ENCODE measurements at regions not wholly inside any gene's neighbourhood (a gene's known extent, or its start where the extent isn't known, plus 50 kb on each side); places are given as distances from the start of the nearest gene placed in this dataset.

DNA sequence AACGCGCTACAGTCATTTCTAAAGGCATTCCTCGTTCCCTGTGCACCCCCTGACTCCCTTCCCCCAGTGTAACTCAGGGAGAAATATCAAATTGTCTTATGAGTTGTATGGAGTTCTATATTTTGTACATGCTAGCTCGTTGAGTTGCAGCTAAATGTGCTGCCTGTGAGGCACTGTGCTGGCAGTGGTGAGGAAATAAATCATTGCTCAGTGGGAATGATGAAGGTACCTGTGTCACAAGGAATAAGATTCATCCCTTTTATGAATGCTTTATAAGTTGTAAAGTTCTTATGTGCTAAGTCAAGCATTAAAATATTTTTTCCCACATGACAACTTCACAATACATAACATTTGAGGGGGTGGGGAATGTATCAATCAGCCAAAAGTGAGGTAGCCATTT is 939.6 kb upstream of the CRIM1 start:
- DNase-seq (ENCODE audit: extremely low spot score, insufficient read length, low read depth) (no peak), FAIRE-seq (no peak)

GRCh38 chr2:35415282-35415681 is 940.3 kb upstream of the CRIM1 start:
- FAIRE-seq (no peak), DNase-seq (ENCODE audit: extremely low spot score, insufficient read length, low read depth) (no peak)

- FAIRE-seq (no peak), DNase-seq (ENCODE audit: extremely low spot score, insufficient read length, low read depth) (no peak)
Measured at GRCh38 chr2:35410431-35411061, 945.0 kb upstream of the CRIM1 start.

DNA sequence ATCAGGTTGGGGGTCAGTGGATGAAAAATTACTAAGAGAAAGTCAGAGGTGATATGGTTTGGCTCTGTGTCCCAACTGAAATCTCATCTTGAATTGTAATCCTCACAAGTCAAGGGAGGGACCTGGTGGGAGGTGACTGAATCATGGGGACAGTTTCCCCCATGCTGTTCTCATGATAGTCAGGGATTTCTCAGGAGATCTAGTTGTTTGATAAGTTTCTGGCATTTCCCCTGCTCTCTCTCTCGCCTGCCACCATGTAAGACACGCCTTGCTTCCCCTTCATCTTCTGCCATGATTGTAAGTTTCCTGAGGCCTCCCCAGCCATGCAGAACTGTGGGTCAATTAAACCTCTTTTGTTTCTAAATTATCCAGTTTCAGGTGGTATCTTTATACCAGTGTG is 945.8 kb upstream of the CRIM1 start:
- DNase-seq (ENCODE audit: extremely low spot score, insufficient read length, low read depth) (no peak), FAIRE-seq (no peak)

DNA sequence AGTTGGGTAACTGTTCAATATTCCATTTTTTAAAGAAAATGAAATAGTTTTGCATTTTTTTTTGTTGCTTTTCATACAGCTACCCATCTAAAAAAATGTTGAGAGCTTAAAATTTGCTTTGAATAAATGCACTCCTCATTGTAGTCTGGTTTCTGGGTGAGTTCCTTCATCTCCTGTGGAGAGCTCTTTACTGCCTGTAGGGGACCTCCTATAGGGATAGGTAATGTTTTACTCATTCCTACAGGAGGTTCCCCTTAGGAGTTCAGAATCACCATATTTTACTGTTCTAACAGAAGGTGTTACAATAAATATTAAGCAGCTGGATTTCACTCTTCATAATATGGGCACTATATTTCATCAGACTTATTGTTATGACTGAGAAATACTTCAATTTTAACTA is 947.3 kb upstream of the CRIM1 start:
- DNase-seq (ENCODE audit: extremely low spot score, insufficient read length, low read depth) = no peak
- no peak for FAIRE-seq

GRCh38 chr2:35391736-35392442 is 963.7 kb upstream of the CRIM1 start:
- DNase-seq (ENCODE audit: extremely low spot score, insufficient read length, low read depth) (no peak), FAIRE-seq (no peak)

- FAIRE-seq = no peak
- DNase-seq (ENCODE audit: extremely low spot score, insufficient read length, low read depth) = no peak
Measured at GRCh38 chr2:35378791-35379190, 976.8 kb upstream of the CRIM1 start.

GRCh38 chr2:35374845-35375244 is 980.7 kb upstream of the CRIM1 start:
- FAIRE-seq (no peak), DNase-seq (ENCODE audit: extremely low spot score, insufficient read length, low read depth) (no peak)

- FAIRE-seq = no peak
- DNase-seq (ENCODE audit: extremely low spot score, insufficient read length, low read depth) = no peak
Measured at GRCh38 chr2:35365859-35366258, 989.7 kb upstream of the CRIM1 start.

GRCh38 chr2:35356332-35356731 is 999.2 kb upstream of the CRIM1 start:
- FAIRE-seq = no peak
- no peak for DNase-seq (ENCODE audit: extremely low spot score, insufficient read length, low read depth)

DNA sequence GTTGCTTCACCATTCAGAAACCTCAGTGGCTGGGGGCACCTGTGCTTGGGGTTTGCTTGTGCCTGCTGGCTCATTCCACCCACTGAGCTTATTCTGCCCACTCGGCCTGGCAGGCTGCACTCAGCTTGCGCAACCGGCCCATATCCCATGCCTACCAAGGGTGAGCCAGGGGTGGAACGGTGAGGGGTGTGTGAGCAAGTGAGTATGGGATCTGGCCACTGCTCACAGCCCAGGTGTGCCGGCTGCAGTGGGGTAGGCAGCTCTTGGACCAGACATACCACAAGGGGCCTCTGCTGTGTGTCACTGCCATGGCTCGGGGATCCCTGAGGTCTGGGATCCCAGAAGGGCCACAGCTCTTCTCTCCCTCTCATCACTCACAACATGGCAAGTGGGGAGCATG is 1000.5 kb upstream of the CRIM1 start:
- DNase-seq (ENCODE audit: extremely low spot score, insufficient read length, low read depth) = no peak
- no peak for FAIRE-seq

DNA sequence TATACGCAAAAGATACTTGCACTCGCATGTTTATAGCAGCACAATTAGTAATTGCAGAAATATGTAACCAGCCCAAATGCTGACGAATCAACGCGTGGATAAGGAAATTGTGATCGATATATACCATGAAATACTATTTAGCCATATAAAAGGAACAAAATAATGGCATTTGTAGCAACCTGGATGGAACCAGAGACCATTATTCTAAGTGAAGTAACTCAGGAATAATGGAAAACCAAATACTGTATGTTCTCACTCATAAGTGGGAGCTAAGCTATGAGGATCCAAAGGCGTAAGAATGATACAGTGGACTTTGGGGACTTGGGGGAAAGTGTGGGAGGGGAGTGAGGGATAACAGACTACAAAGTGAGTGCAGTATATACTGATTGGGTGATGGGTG is 1008.0 kb upstream of the CRIM1 start:
- FAIRE-seq (no peak), DNase-seq (ENCODE audit: extremely low spot score, insufficient read length, low read depth) (no peak)

- DNase-seq (ENCODE audit: extremely low spot score, insufficient read length, low read depth) = no peak
- FAIRE-seq = no peak
Measured at GRCh38 chr2:35343135-35343534, 1012.4 kb upstream of the CRIM1 start.

- DNase-seq (ENCODE audit: extremely low spot score, insufficient read length, low read depth) = no peak
- no peak for FAIRE-seq
Measured at GRCh38 chr2:35339211-35339610, 1016.4 kb upstream of the CRIM1 start.

GRCh38 chr2:35337922-35338321 is 1017.7 kb upstream of the CRIM1 start:
- no peak for DNase-seq (ENCODE audit: extremely low spot score, insufficient read length, low read depth)
- no peak for FAIRE-seq

DNA sequence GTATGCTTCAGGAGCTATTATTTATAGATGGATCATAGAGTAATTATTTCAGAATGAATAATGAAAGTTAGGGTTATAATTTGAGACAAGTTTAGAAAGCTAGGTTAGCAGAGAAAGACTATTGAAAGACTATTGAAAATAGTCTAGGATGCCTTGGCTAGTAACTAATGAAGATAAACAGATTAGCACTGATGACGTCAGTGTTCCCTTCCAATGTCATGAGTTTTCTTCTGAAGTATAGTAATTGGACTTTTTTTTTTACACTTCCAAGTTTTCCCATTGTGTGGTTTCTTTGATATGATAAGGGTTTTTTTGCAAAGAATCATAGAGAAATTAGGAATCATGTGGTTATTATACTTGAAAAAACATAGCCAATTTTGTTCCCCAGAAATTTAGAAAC is 1041.5 kb upstream of the CRIM1 start:
- FAIRE-seq = no peak

GRCh38 chr2:35301369-35301768 is 1054.2 kb upstream of the CRIM1 start:
- no peak for DNase-seq (ENCODE audit: extremely low spot score, insufficient read length, low read depth)
- FAIRE-seq = peak; percentile 21

More for the DNA sequence above, 1041.5 kb upstream of the CRIM1 start:
- DNase-seq (ENCODE audit: extremely low spot score, insufficient read length, low read depth) = no peak

DNA sequence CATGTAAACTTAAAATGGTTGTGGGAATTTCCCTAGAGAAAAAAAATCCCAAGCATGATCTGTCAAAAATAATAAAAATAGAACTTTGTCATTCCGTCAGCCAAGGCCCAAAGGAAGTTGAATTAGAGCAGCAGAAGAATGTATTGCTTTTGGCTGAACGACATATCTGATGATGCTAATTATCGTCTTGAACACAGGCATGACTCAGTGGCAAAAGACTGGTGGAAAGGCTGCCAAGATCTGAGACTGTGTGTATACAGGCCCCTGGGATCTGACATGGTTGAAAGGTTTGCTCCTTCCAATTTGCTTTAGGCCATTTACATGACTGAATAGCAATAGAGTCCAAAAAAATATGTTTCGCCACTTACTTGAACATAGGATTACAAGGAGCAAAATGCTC is 1057.1 kb upstream of the CRIM1 start:
- DNase-seq (ENCODE audit: extremely low spot score, insufficient read length, low read depth) (no peak), FAIRE-seq (no peak)

GRCh38 chr2:35297403-35297802 is 1058.2 kb upstream of the CRIM1 start:
- no peak for FAIRE-seq
- DNase-seq (ENCODE audit: extremely low spot score, insufficient read length, low read depth) = no peak

DNA sequence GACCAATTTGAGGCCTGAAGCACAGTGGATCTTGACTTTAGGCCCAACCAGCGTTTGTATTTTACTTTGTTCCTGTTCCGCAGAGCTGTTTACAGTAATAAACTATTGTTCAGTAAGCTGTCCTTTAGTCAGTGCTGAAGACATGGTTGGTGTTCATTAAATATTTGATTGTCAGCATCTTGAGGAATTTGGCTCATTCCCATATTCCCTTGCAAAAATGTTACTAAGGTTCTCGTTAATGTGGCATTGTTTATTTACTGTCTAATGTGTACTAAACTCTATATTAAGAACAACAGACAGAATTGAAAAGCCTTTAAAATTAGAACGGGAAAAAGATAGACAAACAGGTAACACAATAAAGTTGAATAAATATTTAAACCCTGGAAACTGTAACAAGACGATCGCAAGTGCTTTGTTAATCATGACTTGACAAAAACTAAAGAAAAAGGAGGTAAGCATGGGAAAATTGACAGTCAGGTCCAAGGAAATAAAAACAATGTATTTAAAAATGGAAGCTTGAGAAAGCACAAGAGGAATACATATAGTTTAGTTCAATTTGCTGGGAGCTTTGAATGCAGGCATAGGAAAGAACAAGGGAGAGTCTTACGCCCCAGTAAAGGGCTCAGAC is 1060.8 kb upstream of the CRIM1 start:
- no peak for DNase-seq (ENCODE audit: extremely low spot score, insufficient read length, low read depth)
- no peak for FAIRE-seq

DNA sequence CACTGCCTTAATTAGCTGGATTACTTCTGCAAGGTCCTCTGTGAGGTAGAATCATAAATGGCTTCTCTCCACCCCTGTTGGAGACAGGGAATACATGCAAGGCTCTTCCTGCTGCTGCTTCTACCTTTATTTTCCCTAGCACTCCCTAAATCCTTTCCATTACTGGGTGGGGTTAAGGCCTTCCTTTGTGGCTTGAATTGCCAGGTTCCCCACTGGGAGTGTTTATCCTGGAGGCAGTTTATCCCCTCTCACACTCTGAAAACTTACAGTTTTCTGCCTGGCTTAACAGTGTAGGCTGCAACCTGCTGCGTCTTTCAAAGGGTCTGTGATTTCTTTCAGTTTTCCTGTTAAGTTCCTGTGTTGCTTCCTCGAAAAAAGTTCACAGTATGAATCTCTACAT is 1062.3 kb upstream of the CRIM1 start:
- DNase-seq (ENCODE audit: extremely low spot score, insufficient read length, low read depth) = no peak
- no peak for FAIRE-seq

DNA sequence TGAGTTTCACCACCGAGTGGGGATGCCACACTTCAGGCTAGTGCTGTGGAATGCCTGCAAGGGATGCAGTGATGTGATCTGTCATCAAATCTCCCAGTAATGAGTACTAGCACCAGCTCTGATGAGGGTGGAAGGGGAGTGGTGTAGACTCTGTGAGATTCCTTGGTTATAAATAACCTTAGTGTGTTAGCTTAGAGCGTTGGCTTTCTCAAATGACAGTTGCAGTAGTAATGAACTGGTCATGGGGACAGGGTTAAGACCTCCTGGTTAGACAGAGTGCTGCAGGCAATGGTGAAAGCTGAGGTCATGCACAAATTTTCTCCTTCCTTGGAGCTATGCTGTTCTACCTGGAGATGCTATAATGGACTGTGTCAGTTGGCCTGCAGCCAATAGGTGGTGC is 1063.4 kb upstream of the CRIM1 start:
- FAIRE-seq = no peak
- DNase-seq (ENCODE audit: extremely low spot score, insufficient read length, low read depth) = no peak
